Prostate gland (tissue), 2 donors: ENCODE measurements at regions not wholly inside any gene's neighbourhood (a gene's known extent, or its start where the extent isn't known, plus 50 kb on each side); places are given as distances from the start of the nearest gene placed in this dataset.

Source experiments
- DNase-seq: peaks from one replicate; pipeline ENCODE4 v3.0.0-alpha.2; 2019; ENCODE audit warnings: low spot score
- H3K27ac ChIP-seq, 2 donors: fragments of 200-600 bp; sonication (generic); 2 replicates each; pipeline ENCODE4 v1.5.1; 2017 to 2019
- H3K27me3 ChIP-seq: fragments of 200-600 bp; sonication (generic); replicated peaks from 2 replicates; pipeline ENCODE4 v1.5.1; 2019; ENCODE audit not compliant: insufficient read depth
- H3K36me3 ChIP-seq, 2 donors: fragments of 200-600 bp; sonication (generic); 1 replicate in 1 of 2; 2 replicates in 1 of 2; pipeline versions ENCODE4 v1.5.1 to v1.8.1; 2017 to 2019
- H3K4me1 ChIP-seq: fragments of 200-600 bp; sonication (generic); replicated peaks from 2 replicates; pipeline ENCODE4 v1.5.1; 2019
- H3K4me3 ChIP-seq, 2 donors: fragments of 200-600 bp; sonication (generic); 2 replicates each; pipeline ENCODE4 v1.5.1; 2017 to 2019
- H3K9me3 ChIP-seq: fragments of 200-600 bp; sonication (generic); 2 replicates; pipeline ENCODE4 v1.5.1; 2017
- CTCF ChIP-seq, 4 experiments: fragments of 200-600 bp in 2 of 4; fragments of 450-650 bp in 2 of 4; sonication (generic) in 2 of 4; IDR thresholded peaks; 1 replicate in 3 of 4; 2 replicates in 1 of 4; pipeline ENCODE4 v1.5.1; 2016 to 2019; ENCODE audit warnings: antibody characterized with exemption in 4 of 4, mild to moderate bottlenecking in 2 of 4, moderate library complexity in 2 of 4
- POLR2A ChIP-seq: fragments of 450-650 bp; IDR thresholded peaks from one replicate; pipeline ENCODE4 v1.6.1; 2016; ENCODE audit warnings: antibody characterized with exemption, mild to moderate bottlenecking
- POLR2AphosphoS5 ChIP-seq: sonication (generic); formaldehyde crosslinking; IDR thresholded peaks from one replicate; pipeline ENCODE4 v1.6.1; 2017; ENCODE audit warnings: antibody characterized with exemption
- WGBS: methylation state at CpG from one replicate; pipeline ENCODE4 v1.1.5; 2018; 5-methylcytosine and 5-hydroxymethylcytosine counted together
- intact Hi-C: fragments of 100-400 bp; cut with DNase I; formaldehyde crosslinking; loops from one replicate; pipeline ENCODE4 v1.14.2; 2022

- intact Hi-C loops = no loop called here
- TF ChIP-seq POLR2AphosphoS5 = no peak
- no peak for TF ChIP-seq CTCF (IDR thresholded peaks at IDR 0.05)
- no peak for TF ChIP-seq POLR2A
- no peak overlapping the region for H3K27ac ChIP-seq
- WGBS = 67% methylated on average over 6 of the region's 6 CpGs
- no peaks in the 10 kb centered on the region for H3K27me3 ChIP-seq
- H3K4me1 ChIP-seq = no peaks in the 10 kb centered on the region
- no peak overlapping the region for H3K4me3 ChIP-seq
- no peaks in the 10 kb centered on the region for H3K9me3 ChIP-seq
- H3K36me3 ChIP-seq = no peaks in the 10 kb centered on the region
- DNase-seq = no peak
These were observed 359.8 kb upstream of the ASIC2 start for GRCh38 chr17:33652731-33653398.

GRCh38 chr17:33653399-33653788 lies 360.3 kb upstream of the ASIC2 start:
- no peak overlapping the region for H3K4me3 ChIP-seq
- H3K36me3 ChIP-seq = no peaks in the 10 kb centered on the region
- no peak overlapping the region for H3K27ac ChIP-seq
- intact Hi-C loops = no loop called here
- H3K4me1 ChIP-seq = no peaks in the 10 kb centered on the region
- TF ChIP-seq CTCF (IDR thresholded peaks at IDR 0.05) (no peak), POLR2AphosphoS5 (no peak)
- H3K9me3 ChIP-seq = no peaks in the 10 kb centered on the region
- DNase-seq = no peak
- H3K27me3 ChIP-seq = no peaks in the 10 kb centered on the region

GRCh38 chr17:33657181-33657580 lies 364.1 kb upstream of the ASIC2 start:
- H3K27me3 ChIP-seq = no peaks in the 10 kb centered on the region
- TF ChIP-seq CTCF (IDR thresholded peaks at IDR 0.05) (no peak), POLR2A (no peak), POLR2AphosphoS5 (no peak)
- intact Hi-C loops = no loop called here
- H3K9me3 ChIP-seq = no peaks in the 10 kb centered on the region
- WGBS = 51% methylated on average over 4 of the region's 4 CpGs
- no peak overlapping the region for H3K4me3 ChIP-seq
- H3K36me3 ChIP-seq = no peaks in the 10 kb centered on the region
- H3K4me1 ChIP-seq = no peaks in the 10 kb centered on the region
- no peak overlapping the region for H3K27ac ChIP-seq
- DNase-seq = no peak

- intact Hi-C loops = no loop called here
- WGBS = 52% methylated on average over 3 of the region's 3 CpGs
- Histone ChIP-seq H3K4me3 (no peak overlapping the region), H3K4me1 (no peaks in the 10 kb centered on the region), H3K9me3 (no peaks in the 10 kb centered on the region), H3K27ac (no peak overlapping the region), H3K36me3 (no peaks in the 10 kb centered on the region), H3K27me3 (no peaks in the 10 kb centered on the region)
- DNase-seq = no peak
- TF ChIP-seq CTCF (IDR thresholded peaks at IDR 0.05) (no peak), POLR2A (no peak), POLR2AphosphoS5 (no peak)
These were observed 368.9 kb upstream of the ASIC2 start for GRCh38 chr17:33661975-33662374.

- H3K4me3 ChIP-seq = no peak overlapping the region
- no peaks in the 10 kb centered on the region for H3K36me3 ChIP-seq
- H3K27ac ChIP-seq = no peak overlapping the region
- no peaks in the 10 kb centered on the region for H3K9me3 ChIP-seq
- H3K27me3 ChIP-seq = no peaks in the 10 kb centered on the region
- TF ChIP-seq POLR2A (no peak), POLR2AphosphoS5 (no peak), CTCF (IDR thresholded peaks at IDR 0.05) (no peak)
- DNase-seq = no peak
- 84% methylated on average over 8 of the region's 8 CpGs for WGBS
- H3K4me1 ChIP-seq = no peaks in the 10 kb centered on the region
- intact Hi-C loops = no loop called here
These were observed 371.2 kb upstream of the ASIC2 start for GRCh38 chr17:33664116-33664840.
